Ovary (tissue), 3 donors: ENCODE measurements at regions not wholly inside any gene's neighbourhood (a gene's known extent, or its start where the extent isn't known, plus 50 kb on each side); places are given as distances from the start of the nearest gene placed in this dataset.

Source experiments
- CTCF ChIP-seq, 3 donors: fragments of 450-650 bp in 2 of 3; fragments of 200-600 bp in 1 of 3; IDR thresholded peaks; one replicate each; pipeline versions ENCODE4 v1.5.1 to v1.8.0; 2016 to 2022; ENCODE audit warnings: antibody characterized with exemption in 3 of 3, mild to moderate bottlenecking in 1 of 3
- EP300 ChIP-seq: sonication (generic); formaldehyde crosslinking; IDR thresholded peaks from one replicate; pipeline ENCODE4 v1.6.1; 2017; ENCODE audit warnings: antibody characterized with exemption
- POLR2A ChIP-seq: fragments of 450-650 bp; IDR thresholded peaks from one replicate; pipeline ENCODE4 v1.6.1; 2017; ENCODE audit warnings: antibody characterized with exemption, mild to moderate bottlenecking, moderate library complexity
- donor health status: DM: no; HTN: no; CAD: no.

- TF ChIP-seq CTCF (IDR thresholded peaks at IDR 0.05) (peak in 1 of 3 donors; percentile 18), EP300 (no peak), POLR2A (no peak)
Observed at GRCh38 chr5:54646356-54647101, 129.0 kb downstream of the SNX18 start.
